T-helper 17 cell (primary cell): ENCODE measurements at regions not wholly inside any gene's neighbourhood (a gene's known extent, or its start where the extent isn't known, plus 50 kb on each side); places are given as distances from the start of the nearest gene placed in this dataset.
"Not testable (repeated sequence)": the region's sequence is repeated elsewhere in the genome, so short reads cannot be mapped to it uniquely, and the experiment has no call there.

Source experiments
- ATAC-seq: fragments of 150-1000 bp; cut with Tn5 transposase; 2 replicates; pipeline ENCODE4 v1.10.0; 2021; ENCODE audit warnings: mild to moderate bottlenecking, moderate library complexity
- DNase-seq, 3 donors: peaks; one replicate each; pipeline versions ENCODE4 v3.0.0 to v3.0.0-alpha.2; 2020 to 2021
- H3K9me3 ChIP-seq: one replicate; pipeline ENCODE4 v1.7.0; 2013; ENCODE audit warnings: low read length, mild to moderate bottlenecking; ENCODE audit not compliant: control insufficient read depth, poor library complexity, severe bottlenecking
- H3K27ac Mint-ChIP-seq: one replicate; pipeline ENCODE4 v1.8.0; 2022; ENCODE audit warnings: mild to moderate bottlenecking, moderate library complexity, mixed read lengths
- H3K27me3 Mint-ChIP-seq: one replicate; pipeline ENCODE4 v1.8.0; 2022; ENCODE audit warnings: mixed read lengths
- H3K36me3 Mint-ChIP-seq: one replicate; pipeline ENCODE4 v1.8.0; 2022; ENCODE audit warnings: low read depth, mixed read lengths
- H3K4me1 Mint-ChIP-seq: one replicate; pipeline ENCODE4 v1.8.0; 2022; ENCODE audit warnings: mild to moderate bottlenecking, mixed read lengths
- H3K4me3 Mint-ChIP-seq: one replicate; pipeline ENCODE4 v1.8.0; 2022; ENCODE audit warnings: mild to moderate bottlenecking, moderate library complexity, mixed read lengths

GRCh38 chr1:120565396-120565795 lies 150.6 kb downstream of the NBPF8 start:
- H3K27me3 Mint-ChIP-seq, DNase-seq, H3K4me1 Mint-ChIP-seq, H3K9me3 ChIP-seq, H3K4me3 Mint-ChIP-seq, H3K27ac Mint-ChIP-seq, H3K36me3 Mint-ChIP-seq, ATAC-seq: not testable (repeated sequence)

- not testable (repeated sequence) for ATAC-seq, H3K9me3 ChIP-seq, H3K4me1 Mint-ChIP-seq, H3K36me3 Mint-ChIP-seq, H3K27ac Mint-ChIP-seq, H3K27me3 Mint-ChIP-seq, H3K4me3 Mint-ChIP-seq, DNase-seq
Observed at GRCh38 chr1:120567620-120568019, 152.8 kb downstream of the NBPF8 start.

GRCh38 chr1:120575201-120575600 lies 148.5 kb upstream of the NBPF26 start:
- not testable (repeated sequence) for DNase-seq, H3K36me3 Mint-ChIP-seq, H3K27ac Mint-ChIP-seq, ATAC-seq, H3K4me1 Mint-ChIP-seq, H3K4me3 Mint-ChIP-seq, H3K9me3 ChIP-seq, H3K27me3 Mint-ChIP-seq

- not testable (repeated sequence) for H3K4me3 Mint-ChIP-seq, H3K27me3 Mint-ChIP-seq, H3K9me3 ChIP-seq, DNase-seq, H3K27ac Mint-ChIP-seq, H3K4me1 Mint-ChIP-seq, ATAC-seq, H3K36me3 Mint-ChIP-seq
Observed at GRCh38 chr1:120582135-120582534, 141.6 kb upstream of the NBPF26 start.

- H3K9me3 ChIP-seq, ATAC-seq, H3K4me1 Mint-ChIP-seq, H3K27ac Mint-ChIP-seq, H3K27me3 Mint-ChIP-seq, H3K4me3 Mint-ChIP-seq, H3K36me3 Mint-ChIP-seq, DNase-seq: not testable (repeated sequence)
Observed at GRCh38 chr1:120586053-120586452, 137.7 kb upstream of the NBPF26 start.

- H3K4me3 Mint-ChIP-seq, DNase-seq, H3K9me3 ChIP-seq, H3K27ac Mint-ChIP-seq, H3K4me1 Mint-ChIP-seq, H3K27me3 Mint-ChIP-seq, H3K36me3 Mint-ChIP-seq, ATAC-seq: not testable (repeated sequence)
Observed at GRCh38 chr1:120588811-120589210, 134.9 kb upstream of the NBPF26 start.

GRCh38 chr1:120591774-120592173 lies 132.0 kb upstream of the NBPF26 start:
- not testable (repeated sequence) for H3K4me1 Mint-ChIP-seq, H3K4me3 Mint-ChIP-seq, H3K36me3 Mint-ChIP-seq, H3K27me3 Mint-ChIP-seq, H3K9me3 ChIP-seq, DNase-seq, H3K27ac Mint-ChIP-seq, ATAC-seq

GRCh38 chr1:120592943-120593342 lies 130.8 kb upstream of the NBPF26 start:
- not testable (repeated sequence) for H3K9me3 ChIP-seq, H3K27me3 Mint-ChIP-seq, H3K4me1 Mint-ChIP-seq, H3K4me3 Mint-ChIP-seq, H3K36me3 Mint-ChIP-seq, H3K27ac Mint-ChIP-seq, DNase-seq, ATAC-seq

GRCh38 chr1:120593648-120594047 lies 130.1 kb upstream of the NBPF26 start:
- not testable (repeated sequence) for H3K27ac Mint-ChIP-seq, H3K4me3 Mint-ChIP-seq, H3K27me3 Mint-ChIP-seq, H3K9me3 ChIP-seq, H3K4me1 Mint-ChIP-seq, H3K36me3 Mint-ChIP-seq, DNase-seq, ATAC-seq

- H3K27me3 Mint-ChIP-seq, H3K4me3 Mint-ChIP-seq, ATAC-seq, H3K4me1 Mint-ChIP-seq, H3K9me3 ChIP-seq, DNase-seq, H3K36me3 Mint-ChIP-seq, H3K27ac Mint-ChIP-seq: not testable (repeated sequence)
Observed at GRCh38 chr1:120598331-120598951, 125.3 kb upstream of the NBPF26 start.

GRCh38 chr1:120599511-120599910 lies 124.2 kb upstream of the NBPF26 start:
- DNase-seq, H3K4me1 Mint-ChIP-seq, H3K27me3 Mint-ChIP-seq, H3K36me3 Mint-ChIP-seq, H3K4me3 Mint-ChIP-seq, H3K27ac Mint-ChIP-seq, ATAC-seq, H3K9me3 ChIP-seq: not testable (repeated sequence)

GRCh38 chr1:120600442-120601041 lies 123.2 kb upstream of the NBPF26 start:
- H3K36me3 Mint-ChIP-seq, H3K4me3 Mint-ChIP-seq, ATAC-seq, H3K4me1 Mint-ChIP-seq, H3K9me3 ChIP-seq, DNase-seq, H3K27ac Mint-ChIP-seq, H3K27me3 Mint-ChIP-seq: not testable (repeated sequence)

- not testable (repeated sequence) for H3K27me3 Mint-ChIP-seq, H3K36me3 Mint-ChIP-seq, DNase-seq, H3K4me3 Mint-ChIP-seq, H3K4me1 Mint-ChIP-seq, H3K9me3 ChIP-seq, ATAC-seq, H3K27ac Mint-ChIP-seq
Observed at GRCh38 chr1:120607882-120608281, 115.9 kb upstream of the NBPF26 start.

- not testable (repeated sequence) for H3K27ac Mint-ChIP-seq, H3K9me3 ChIP-seq, H3K4me1 Mint-ChIP-seq, H3K4me3 Mint-ChIP-seq, H3K36me3 Mint-ChIP-seq, DNase-seq, H3K27me3 Mint-ChIP-seq
- peak; percentile 27 for ATAC-seq
Observed at GRCh38 chr1:120608314-120609014, 115.3 kb upstream of the NBPF26 start.
